22Rv1 (cell line): ENCODE measurements at regions not wholly inside any gene's neighbourhood (a gene's known extent, or its start where the extent isn't known, plus 50 kb on each side); places are given as distances from the start of the nearest gene placed in this dataset.

Experiments used
- H3K27ac ChIP-seq: fragments of 450-650 bp; 2 replicates; pipeline ENCODE4 v1.5.1; 2017
- ZFX ChIP-seq: fragments of 450-650 bp; IDR thresholded peaks from 2 replicates; pipeline ENCODE4 v1.6.1; 2017; ENCODE audit warnings: antibody characterized with exemption, borderline replicate concordance
- TF ChIP-seq, protein P1 (sequence below): fragments of 450-650 bp; IDR thresholded peaks from 2 replicates; pipeline ENCODE4 v1.5.1; 2017; ENCODE audit warnings: mild to moderate bottlenecking

DNA sequence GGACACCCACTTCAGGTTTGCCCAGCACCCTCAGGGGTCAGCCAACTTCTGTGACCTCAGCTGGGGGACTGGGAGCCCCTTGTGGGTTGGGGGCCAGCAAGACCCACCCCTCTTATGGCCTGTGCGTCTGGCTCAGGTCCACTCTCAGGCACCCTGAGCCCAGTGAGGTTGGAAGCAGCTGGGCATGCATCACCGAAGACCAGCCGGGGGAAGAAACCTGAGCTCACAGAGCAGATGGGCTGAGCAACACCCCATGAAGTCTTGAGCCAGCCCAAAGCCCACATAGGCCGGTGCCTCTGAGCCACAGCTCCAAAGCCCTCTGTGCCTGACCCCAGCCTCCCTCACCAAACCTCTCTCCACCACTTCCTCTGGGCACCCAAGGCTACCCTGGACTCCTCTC, 166.7 kb downstream of the RBFOX3 start:
- TF ChIP-seq ZFX: no peak
- TF ChIP-seq, protein P1, sequence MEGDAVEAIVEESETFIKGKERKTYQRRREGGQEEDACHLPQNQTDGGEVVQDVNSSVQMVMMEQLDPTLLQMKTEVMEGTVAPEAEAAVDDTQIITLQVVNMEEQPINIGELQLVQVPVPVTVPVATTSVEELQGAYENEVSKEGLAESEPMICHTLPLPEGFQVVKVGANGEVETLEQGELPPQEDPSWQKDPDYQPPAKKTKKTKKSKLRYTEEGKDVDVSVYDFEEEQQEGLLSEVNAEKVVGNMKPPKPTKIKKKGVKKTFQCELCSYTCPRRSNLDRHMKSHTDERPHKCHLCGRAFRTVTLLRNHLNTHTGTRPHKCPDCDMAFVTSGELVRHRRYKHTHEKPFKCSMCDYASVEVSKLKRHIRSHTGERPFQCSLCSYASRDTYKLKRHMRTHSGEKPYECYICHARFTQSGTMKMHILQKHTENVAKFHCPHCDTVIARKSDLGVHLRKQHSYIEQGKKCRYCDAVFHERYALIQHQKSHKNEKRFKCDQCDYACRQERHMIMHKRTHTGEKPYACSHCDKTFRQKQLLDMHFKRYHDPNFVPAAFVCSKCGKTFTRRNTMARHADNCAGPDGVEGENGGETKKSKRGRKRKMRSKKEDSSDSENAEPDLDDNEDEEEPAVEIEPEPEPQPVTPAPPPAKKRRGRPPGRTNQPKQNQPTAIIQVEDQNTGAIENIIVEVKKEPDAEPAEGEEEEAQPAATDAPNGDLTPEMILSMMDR: no peak
- H3K27ac ChIP-seq: no peak overlapping the region

DNA sequence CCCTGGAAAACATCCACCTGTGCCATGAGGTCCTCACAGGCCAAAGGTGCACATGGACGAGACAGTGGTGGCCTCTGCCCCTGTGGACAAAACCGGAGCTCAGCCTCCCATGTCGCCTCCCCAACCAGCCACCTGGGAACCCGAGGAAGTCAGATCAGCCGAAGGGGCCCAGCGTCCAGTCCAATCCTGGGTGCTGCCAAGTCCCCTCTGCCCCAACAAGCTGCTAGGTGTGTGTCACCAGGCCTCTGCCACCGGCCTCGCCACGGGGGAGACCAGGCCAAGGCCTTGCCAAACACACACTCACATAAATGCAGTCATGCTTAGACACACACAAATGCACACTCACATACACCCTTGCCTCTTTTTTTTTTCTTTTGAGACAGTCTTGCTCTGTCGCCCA, 167.8 kb downstream of the RBFOX3 start:
- H3K27ac ChIP-seq: no peak overlapping the region
- TF ChIP-seq, protein P1: no peak
- no peak for TF ChIP-seq ZFX

DNA sequence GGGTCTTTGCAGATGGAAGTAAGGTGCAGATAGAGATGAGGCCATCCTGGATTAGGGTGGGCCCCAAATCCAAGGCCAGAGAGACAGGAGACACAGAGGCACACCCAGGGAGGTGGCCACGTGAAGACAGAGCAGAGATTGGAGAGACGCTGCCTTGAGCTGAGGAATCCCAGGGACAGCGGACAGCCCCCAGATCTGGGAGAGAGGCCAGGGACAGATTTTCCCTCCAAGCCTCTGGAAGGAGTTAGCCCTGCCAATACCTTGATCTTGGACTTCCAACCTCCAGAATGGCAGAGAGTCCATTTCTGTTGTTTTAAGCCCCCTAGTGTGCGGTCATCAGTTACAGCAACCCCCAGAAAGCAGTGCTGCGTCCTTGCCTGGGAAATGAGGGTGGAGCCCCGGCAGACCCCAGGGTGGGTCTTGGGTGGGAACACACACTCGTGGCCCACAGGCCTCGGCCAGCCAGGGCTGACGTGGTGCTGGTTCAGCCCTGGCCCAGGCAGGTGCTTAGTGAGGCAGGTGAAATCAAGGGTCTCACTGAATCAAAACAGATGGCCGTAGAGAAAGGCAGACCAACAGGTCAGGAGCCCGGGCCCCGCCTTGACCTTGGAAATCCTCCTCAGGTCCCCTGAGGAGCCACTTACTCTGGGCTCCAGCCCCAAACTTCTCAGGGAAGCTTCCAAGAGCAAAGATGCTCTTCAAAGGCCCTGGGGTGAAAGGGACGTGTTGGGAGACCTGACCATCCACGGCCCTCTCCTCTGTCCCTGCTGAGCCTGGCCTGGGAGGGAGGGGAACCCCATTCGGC, 169.3 kb downstream of the RBFOX3 start:
- TF ChIP-seq, protein P1: no peak
- TF ChIP-seq ZFX: no peak
- no peak overlapping the region for H3K27ac ChIP-seq

DNA sequence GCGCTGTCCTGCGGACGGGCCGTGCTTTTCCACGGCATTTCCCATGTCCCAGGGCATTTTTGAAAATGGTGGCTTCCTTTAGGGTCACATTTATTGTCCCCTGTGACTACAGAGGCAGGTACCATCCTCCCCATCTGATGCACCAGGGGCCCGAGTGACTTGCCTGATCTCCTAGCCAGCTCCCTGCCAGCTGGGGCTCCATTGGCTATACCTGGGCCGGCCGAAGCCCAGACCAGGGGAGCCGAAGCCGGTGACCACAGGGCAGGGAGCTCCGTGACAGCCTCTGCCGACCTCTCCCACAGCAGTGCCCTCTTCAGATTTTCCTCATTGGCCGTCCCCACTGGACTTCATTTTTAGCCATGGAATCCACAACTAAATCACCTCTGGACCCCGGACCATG, 170.6 kb downstream of the RBFOX3 start:
- no peak overlapping the region for H3K27ac ChIP-seq
- TF ChIP-seq, protein P1: no peak
- TF ChIP-seq ZFX: no peak

DNA sequence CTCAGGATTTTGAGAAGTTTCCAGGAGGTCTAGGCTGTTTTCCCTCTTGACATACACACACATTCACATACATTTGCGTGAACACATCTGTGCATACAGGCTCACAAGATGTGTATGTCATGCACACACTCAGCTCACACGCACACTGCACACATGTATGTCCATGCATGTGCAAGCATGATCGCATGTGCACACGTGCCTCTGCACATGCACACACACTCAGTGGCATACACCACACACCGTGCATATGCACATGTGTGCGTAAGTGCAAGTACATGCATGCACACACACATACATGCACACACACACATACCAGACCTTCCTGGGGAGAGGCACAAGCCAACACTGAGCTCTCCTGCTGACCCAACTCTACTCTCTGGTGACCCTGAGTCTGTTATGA, 171.4 kb downstream of the RBFOX3 start:
- no peak for TF ChIP-seq ZFX
- TF ChIP-seq, protein P1: no peak
- no peak overlapping the region for H3K27ac ChIP-seq

DNA sequence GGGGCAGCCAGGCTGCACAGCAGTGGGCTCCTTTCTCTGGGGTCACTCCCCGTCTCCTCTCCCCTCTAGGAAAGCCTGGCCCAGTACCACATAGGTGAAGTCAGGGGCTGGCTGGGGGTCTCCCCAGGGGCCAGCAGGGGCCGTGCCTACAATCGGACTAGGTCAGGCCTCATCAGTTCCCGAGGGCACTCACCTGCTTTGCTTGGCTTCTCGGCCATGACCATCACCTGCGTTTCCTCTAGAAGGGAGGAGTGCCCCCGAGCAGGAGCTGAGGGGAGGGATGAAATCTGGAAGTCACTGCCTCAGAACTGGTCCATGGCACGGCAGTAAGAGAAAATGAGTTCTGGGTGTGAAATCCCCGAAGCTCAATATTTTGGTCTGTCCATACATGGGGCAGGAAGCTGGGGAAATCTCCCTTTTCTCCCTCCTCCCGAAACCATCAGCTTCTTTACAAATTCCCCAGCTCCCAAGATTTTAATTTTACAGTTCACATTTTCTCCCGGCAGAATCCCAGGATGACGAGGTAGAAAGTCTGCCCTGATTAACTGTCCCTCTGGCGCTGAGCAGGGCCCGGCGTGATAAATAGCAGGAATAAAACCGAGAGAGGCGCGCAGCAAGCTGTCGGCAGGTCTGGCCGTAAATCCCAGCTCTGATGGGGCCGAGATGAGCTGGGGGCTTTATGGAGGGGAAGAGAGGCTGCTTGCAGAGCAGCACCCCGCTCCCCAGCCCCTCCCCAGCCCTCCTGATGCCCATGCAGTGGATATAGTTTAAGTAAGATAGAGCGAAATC, 172.1 kb downstream of the RBFOX3 start:
- no peak overlapping the region for H3K27ac ChIP-seq
- TF ChIP-seq, protein P1: no peak
- TF ChIP-seq ZFX: no peak

DNA sequence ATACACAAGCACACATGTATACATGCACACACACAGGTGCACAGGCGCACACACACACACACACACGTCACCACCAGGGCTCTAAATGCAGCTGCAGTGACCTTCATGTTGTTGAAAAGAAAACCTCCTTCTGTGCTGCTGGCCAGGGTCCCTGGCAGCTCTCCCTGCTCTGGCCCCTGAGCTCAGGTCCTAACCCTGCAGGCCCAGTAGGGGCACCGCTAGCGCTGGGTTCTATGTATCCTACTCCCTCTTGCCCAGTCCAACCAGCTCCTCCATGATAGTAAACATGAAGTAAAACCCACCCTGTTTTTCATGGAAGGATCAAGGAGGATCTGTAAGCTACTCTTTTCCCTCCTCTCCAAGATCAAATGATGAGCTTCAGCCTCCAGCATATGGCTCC, 172.8 kb downstream of the RBFOX3 start:
- TF ChIP-seq ZFX: no peak
- TF ChIP-seq, protein P1: no peak
- no peak overlapping the region for H3K27ac ChIP-seq
